Activated naive CD4-positive, alpha-beta T cell treated with anti-CD3 and anti-CD28 coated beads for 36 hours (primary cell): ENCODE measurements at regions not wholly inside any gene's neighbourhood (a gene's known extent, or its start where the extent isn't known, plus 50 kb on each side); places are given as distances from the start of the nearest gene placed in this dataset.

Source experiments
- CTCF ChIA-PET: fragments of 350-600 bp; sonication (Branson Sonifier 250); formaldehyde crosslinking; loops from one replicate; lab custom pipeline; 2021; ENCODE audit warnings: antibody characterized with exemption; lab: Charles Lee
- DNase-seq: peaks from one replicate; pipeline ENCODE4 v3.0.0-alpha.2; 2020
- H3K27ac Mint-ChIP-seq: one replicate; pipeline ENCODE4 v1.8.0; 2021; ENCODE audit warnings: mild to moderate bottlenecking, mixed read lengths
- H3K27me3 Mint-ChIP-seq: one replicate; pipeline ENCODE4 v1.8.0; 2021; ENCODE audit warnings: low read depth, mixed read lengths
- H3K36me3 Mint-ChIP-seq: one replicate; pipeline ENCODE4 v1.8.0; 2021; ENCODE audit warnings: low read depth, mixed read lengths
- H3K4me1 Mint-ChIP-seq: one replicate; pipeline ENCODE4 v1.8.0; 2021; ENCODE audit warnings: low read depth, mixed read lengths
- H3K4me3 Mint-ChIP-seq: one replicate; pipeline ENCODE4 v1.8.0; 2021; ENCODE audit warnings: mild to moderate bottlenecking, moderate library complexity, mixed read lengths
- H3K9me3 Mint-ChIP-seq: one replicate; pipeline ENCODE4 v1.8.0; 2021; ENCODE audit warnings: mixed read lengths
- intact Hi-C: fragments of 100-400 bp; cut with micrococcal nuclease; formaldehyde crosslinking; loops from one replicate; pipeline ENCODE4 v1.15.1; 2023

- no peak for DNase-seq
- Mint-ChIP-seq H3K4me1 (no peaks in the 10 kb centered on the region), H3K27me3 (peaks cover 12% of the 10 kb centered on the region), H3K36me3 (peaks cover 1% of the 10 kb centered on the region), H3K4me3 (no peak overlapping the region), H3K27ac (no peak overlapping the region), H3K9me3 (no peaks in the 10 kb centered on the region)
- CTCF ChIA-PET: no interaction called here
- intact Hi-C loops: no loop called here
Observed at GRCh38 chr17:10927712-10928111, 89.8 kb upstream of the PIRT start.

GRCh38 chr17:10920558-10921108, 82.7 kb upstream of the PIRT start:
- Mint-ChIP-seq H3K36me3 (no peaks in the 10 kb centered on the region), H3K27me3 (peaks cover 4% of the 10 kb centered on the region), H3K4me3 (no peak overlapping the region), H3K27ac (no peak overlapping the region), H3K4me1 (no peaks in the 10 kb centered on the region), H3K9me3 (no peaks in the 10 kb centered on the region)
- CTCF ChIA-PET: no interaction called here
- no peak for DNase-seq
- intact Hi-C loops: no loop called here

GRCh38 chr17:10907370-10907769, 69.5 kb upstream of the PIRT start:
- H3K4me3 Mint-ChIP-seq: no peak overlapping the region
- no peak overlapping the region for H3K27ac Mint-ChIP-seq
- H3K27me3 Mint-ChIP-seq: peaks cover 9% of the 10 kb centered on the region
- intact Hi-C loops: no loop called here
- no peaks in the 10 kb centered on the region for H3K4me1 Mint-ChIP-seq
- no peaks in the 10 kb centered on the region for H3K36me3 Mint-ChIP-seq
- peaks cover 2% of the 10 kb centered on the region for H3K9me3 Mint-ChIP-seq
- no peak for DNase-seq
- CTCF ChIA-PET: no interaction called here

DNA sequence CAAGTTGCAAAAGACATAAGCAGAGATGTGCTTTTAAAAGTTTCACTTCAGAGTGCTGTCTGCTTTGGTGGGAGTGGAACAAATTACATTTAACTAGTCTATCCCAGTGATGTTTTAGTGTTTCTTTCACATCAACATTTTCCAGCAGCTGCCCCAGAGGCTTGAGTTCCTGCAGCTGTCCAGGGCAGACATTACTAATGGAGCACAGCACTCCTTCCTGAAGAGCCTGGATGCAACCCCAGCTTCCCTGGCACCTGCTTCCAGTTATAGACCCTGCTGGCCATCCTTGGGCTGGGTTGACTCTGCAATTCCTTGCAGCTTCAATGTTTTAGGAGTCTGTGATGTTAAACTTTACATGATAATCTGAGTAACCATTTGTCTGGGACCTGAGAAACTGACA, 61.4 kb upstream of the PIRT start:
- DNase-seq: no peak
- intact Hi-C loops: no loop called here
- Mint-ChIP-seq H3K4me3 (no peak overlapping the region), H3K36me3 (no peaks in the 10 kb centered on the region), H3K27ac (no peak overlapping the region), H3K4me1 (no peaks in the 10 kb centered on the region), H3K27me3 (no peaks in the 10 kb centered on the region), H3K9me3 (no peaks in the 10 kb centered on the region)
- CTCF ChIA-PET: no interaction called here

- no peaks in the 10 kb centered on the region for H3K4me1 Mint-ChIP-seq
- CTCF ChIA-PET: no interaction called here
- no peaks in the 10 kb centered on the region for H3K36me3 Mint-ChIP-seq
Observed at GRCh38 chr17:10894220-10894619, 56.3 kb upstream of the PIRT start.

DNA sequence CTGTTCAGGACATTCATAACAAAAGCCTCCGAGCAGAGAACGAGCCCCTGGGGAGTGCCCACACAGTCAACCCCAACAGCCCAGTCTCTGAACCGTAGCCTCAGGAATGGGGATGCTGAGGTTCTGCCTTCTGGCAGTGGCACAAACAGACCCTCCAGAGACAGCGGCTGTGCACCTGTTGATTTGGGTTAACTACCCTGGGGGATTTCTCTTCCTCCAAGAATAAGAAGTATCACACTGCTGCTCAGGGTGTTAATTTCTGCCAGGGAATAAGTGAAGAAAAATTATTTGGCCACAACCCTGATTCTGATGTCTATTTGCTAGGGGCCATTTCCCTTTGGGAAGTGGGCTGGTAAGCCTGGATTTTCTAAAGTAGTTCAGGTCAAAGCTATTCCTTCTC, 51.0 kb upstream of the PIRT start:
- Mint-ChIP-seq H3K36me3 (no peaks in the 10 kb centered on the region), H3K4me3 (no peak overlapping the region), H3K27me3 (peaks cover 12% of the 10 kb centered on the region), H3K27ac (no peak overlapping the region), H3K4me1 (no peaks in the 10 kb centered on the region), H3K9me3 (no peaks in the 10 kb centered on the region)
- CTCF ChIA-PET: interaction anchor here (1.4 kb wide), 1 partner anchor 13 kb away, joined by 3 read pairs; no protein-coding TSS in a partner anchor
- intact Hi-C loops: no loop called here
- no peak for DNase-seq

More at GRCh38 chr17:10894220-10894619, 56.3 kb upstream of the PIRT start:
- H3K9me3 Mint-ChIP-seq: no peaks in the 10 kb centered on the region
- peaks cover 6% of the 10 kb centered on the region for H3K27me3 Mint-ChIP-seq
- intact Hi-C loops: no loop called here
- H3K4me3 Mint-ChIP-seq: no peak overlapping the region
- H3K27ac Mint-ChIP-seq: no peak overlapping the region
- no peak for DNase-seq
